GM12891 (cell line): ENCODE measurements at regions not wholly inside any gene's neighbourhood (a gene's known extent, or its start where the extent isn't known, plus 50 kb on each side); places are given as distances from the start of the nearest gene placed in this dataset.

Experiments
- PAX5 ChIP-seq: IDR thresholded peaks from 2 replicates; pipeline ENCODE4 v1.6.1; 2011; ENCODE audit warnings: low read length, moderate library complexity, mild to moderate bottlenecking; ENCODE audit not compliant: insufficient read depth, severe bottlenecking
- POLR2A ChIP-seq: IDR thresholded peaks from 2 replicates; pipeline ENCODE4 v1.6.1; 2011; ENCODE audit warnings: low read depth, low read length, control low read depth
- POLR2AphosphoS5 ChIP-seq: IDR thresholded peaks from 2 replicates; pipeline ENCODE4 v1.6.1; 2011; ENCODE audit warnings: low read depth, low read length, control low read depth
- POU2F2 ChIP-seq: IDR thresholded peaks from 2 replicates; pipeline ENCODE4 v1.6.1; 2011; ENCODE audit warnings: low read depth, mild to moderate bottlenecking, control low read depth, low read length, moderate library complexity
- SPI1 ChIP-seq: IDR thresholded peaks from 2 replicates; pipeline ENCODE4 v1.6.1; 2011; ENCODE audit warnings: low read depth, low read length, control low read depth
- TAF1 ChIP-seq: IDR thresholded peaks from 2 replicates; pipeline ENCODE4 v1.6.1; 2011; ENCODE audit warnings: low read depth, low read length, control low read depth

GRCh38 chr2:35408320-35408719 lies 947.3 kb upstream of the CRIM1 start:
- TF ChIP-seq TAF1 (no peak), POLR2AphosphoS5 (no peak), PAX5 (no peak), POU2F2 (no peak), POLR2A (no peak), SPI1 (no peak)
